Memory B cell (primary cell): ENCODE measurements at regions not wholly inside any gene's neighbourhood (a gene's known extent, or its start where the extent isn't known, plus 50 kb on each side); places are given as distances from the start of the nearest gene placed in this dataset.

Experiments
- ATAC-seq: fragments of 150-1000 bp; cut with Tn5 transposase; 2 replicates; pipeline ENCODE4 v1.10.0; 2021; ENCODE audit warnings: low read depth, mild to moderate bottlenecking, moderate library complexity
- DNase-seq, 2 donors: peaks; one replicate each; pipeline ENCODE4 v3.0.0; 2022; ENCODE audit warnings: low spot score in 2 of 2
- H3K27ac Mint-ChIP-seq: one replicate; pipeline ENCODE4 v1.8.0; 2022; ENCODE audit warnings: mild to moderate bottlenecking, moderate library complexity, mixed read lengths
- H3K27me3 Mint-ChIP-seq: one replicate; pipeline ENCODE4 v1.8.0; 2022; ENCODE audit warnings: mixed read lengths
- H3K36me3 Mint-ChIP-seq: one replicate; pipeline ENCODE4 v1.8.0; 2022; ENCODE audit warnings: mild to moderate bottlenecking, mixed read lengths
- H3K4me1 Mint-ChIP-seq: one replicate; pipeline ENCODE4 v1.8.0; 2022; ENCODE audit warnings: mixed read lengths
- H3K4me3 Mint-ChIP-seq: one replicate; pipeline ENCODE4 v1.8.0; 2022; ENCODE audit warnings: mild to moderate bottlenecking, moderate library complexity, mixed read lengths
- H3K9me3 Mint-ChIP-seq: one replicate; pipeline ENCODE4 v1.8.0; 2022; ENCODE audit warnings: mixed read lengths

DNA sequence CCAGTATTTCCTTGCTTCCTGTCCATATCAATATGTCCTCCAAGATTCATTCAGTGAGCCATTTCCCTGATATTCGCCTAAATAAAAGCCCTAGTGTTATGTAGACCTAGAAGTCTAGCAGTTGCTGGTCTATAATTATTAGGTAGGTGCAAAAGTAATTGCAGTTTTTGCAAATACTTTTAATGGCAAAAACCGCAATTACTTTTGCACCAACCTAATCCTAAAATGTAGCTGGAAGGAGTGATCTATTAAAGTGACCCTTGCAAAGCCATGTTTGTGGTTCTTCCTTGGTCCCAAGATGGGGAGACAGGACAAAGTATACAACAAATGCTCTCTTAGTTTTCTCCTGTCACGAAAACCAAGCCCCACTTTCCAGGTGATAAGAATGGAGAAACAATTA lies 193.0 kb downstream of the IDS start:
- Mint-ChIP-seq H3K36me3 (no peaks in the 10 kb centered on the region), H3K4me3 (no peak overlapping the region), H3K4me1 (no peaks in the 10 kb centered on the region), H3K9me3 (no peaks in the 10 kb centered on the region), H3K27ac (no peak overlapping the region), H3K27me3 (no peaks in the 10 kb centered on the region)
- DNase-seq: no peak
- ATAC-seq: no peak

DNA sequence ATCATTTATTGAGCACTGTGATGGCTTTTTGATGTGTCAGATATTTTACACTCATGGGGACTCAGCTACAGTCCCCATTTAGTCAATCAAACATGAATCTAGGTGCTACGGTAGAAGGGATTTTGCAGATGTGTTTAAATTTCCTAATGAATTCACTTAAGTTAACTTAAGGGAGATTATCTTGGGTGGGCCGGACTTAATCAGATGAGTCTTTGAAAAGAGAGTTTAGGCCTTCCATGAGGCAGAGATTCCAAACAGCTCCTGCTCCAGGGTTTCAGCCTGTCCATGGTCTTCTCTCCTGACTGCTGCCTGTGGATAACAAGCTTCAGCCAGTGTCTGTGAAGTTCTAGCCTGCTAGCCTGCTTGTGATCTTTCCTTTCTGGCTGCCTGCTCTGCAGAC lies 202.4 kb downstream of the IDS start:
- H3K36me3 Mint-ChIP-seq: no peaks in the 10 kb centered on the region
- no peaks in the 10 kb centered on the region for H3K4me1 Mint-ChIP-seq
- H3K27ac Mint-ChIP-seq: no peak overlapping the region
- DNase-seq: no peak
- no peaks in the 10 kb centered on the region for H3K9me3 Mint-ChIP-seq
- no peak overlapping the region for H3K4me3 Mint-ChIP-seq
- H3K27me3 Mint-ChIP-seq: peaks cover 6% of the 10 kb centered on the region
- ATAC-seq: no peak

- H3K9me3 Mint-ChIP-seq: no peaks in the 10 kb centered on the region
- peaks cover 5% of the 10 kb centered on the region for H3K27me3 Mint-ChIP-seq
- ATAC-seq (no peak), DNase-seq (no peak)
- H3K4me3 Mint-ChIP-seq: no peak overlapping the region
- H3K4me1 Mint-ChIP-seq: no peaks in the 10 kb centered on the region
- H3K27ac Mint-ChIP-seq: no peak overlapping the region
- no peaks in the 10 kb centered on the region for H3K36me3 Mint-ChIP-seq
Observed at GRCh38 chrX:149298111-149298510, 207.0 kb downstream of the IDS start.

DNA sequence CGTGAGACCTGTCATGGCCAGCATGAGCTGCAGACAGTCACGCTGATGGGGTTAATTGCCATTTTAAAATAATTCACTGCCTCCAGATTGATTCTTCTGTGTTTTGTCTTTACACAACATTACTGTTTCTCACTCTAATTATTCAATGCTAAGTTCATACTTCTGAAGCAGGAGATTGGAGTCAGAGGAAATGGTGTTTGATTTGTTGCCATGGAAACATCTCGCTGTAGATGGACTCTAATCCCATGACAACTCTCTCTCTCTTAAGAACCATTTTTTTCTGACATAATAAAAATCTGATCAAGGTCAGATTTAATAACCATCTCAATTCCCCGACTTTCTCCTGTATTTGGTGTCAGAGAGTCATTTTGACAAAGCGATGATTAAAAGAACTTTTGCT lies 209.0 kb downstream of the IDS start:
- ATAC-seq: no peak
- Mint-ChIP-seq H3K27me3 (peaks cover 5% of the 10 kb centered on the region), H3K4me1 (no peaks in the 10 kb centered on the region), H3K9me3 (no peaks in the 10 kb centered on the region), H3K27ac (no peak overlapping the region), H3K4me3 (no peak overlapping the region), H3K36me3 (no peaks in the 10 kb centered on the region)
- no peak for DNase-seq

GRCh38 chrX:149286940-149287349 lies 218.2 kb downstream of the IDS start:
- H3K4me1 Mint-ChIP-seq: no peaks in the 10 kb centered on the region
- no peak for ATAC-seq

GRCh38 chrX:149284616-149285015 lies 220.5 kb downstream of the IDS start:
- no peak overlapping the region for H3K4me3 Mint-ChIP-seq
- H3K36me3 Mint-ChIP-seq: no peaks in the 10 kb centered on the region
- no peaks in the 10 kb centered on the region for H3K4me1 Mint-ChIP-seq
- no peaks in the 10 kb centered on the region for H3K27me3 Mint-ChIP-seq
- H3K9me3 Mint-ChIP-seq: no peaks in the 10 kb centered on the region
- DNase-seq: no peak
- no peak overlapping the region for H3K27ac Mint-ChIP-seq
- no peak for ATAC-seq

More at GRCh38 chrX:149286940-149287349, 218.2 kb downstream of the IDS start:
- H3K9me3 Mint-ChIP-seq: no peaks in the 10 kb centered on the region
- no peaks in the 10 kb centered on the region for H3K36me3 Mint-ChIP-seq
- H3K27me3 Mint-ChIP-seq: no peaks in the 10 kb centered on the region
- no peak overlapping the region for H3K27ac Mint-ChIP-seq
- peak; percentile 9 to 24 for DNase-seq
- H3K4me3 Mint-ChIP-seq: no peak overlapping the region

DNA sequence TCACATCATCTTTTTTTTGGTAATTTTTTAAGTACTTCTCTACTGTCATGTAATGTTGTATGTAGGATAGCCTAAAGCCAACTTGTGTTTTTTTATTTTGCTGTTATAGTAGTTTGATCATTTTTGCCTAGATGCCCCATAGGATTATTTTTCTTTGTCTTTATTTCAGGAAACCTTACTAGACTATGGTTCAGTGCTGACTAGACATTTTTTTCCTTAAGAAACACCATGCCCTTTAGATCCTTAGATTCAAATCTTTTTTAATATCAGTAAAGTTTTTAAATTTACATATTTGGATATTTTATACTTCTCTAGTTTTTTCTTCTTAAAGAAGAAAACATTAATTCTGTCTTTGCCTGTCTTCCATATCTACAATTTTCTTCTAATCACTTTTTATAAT lies 221.3 kb downstream of the IDS start:
- no peaks in the 10 kb centered on the region for H3K9me3 Mint-ChIP-seq

DNA sequence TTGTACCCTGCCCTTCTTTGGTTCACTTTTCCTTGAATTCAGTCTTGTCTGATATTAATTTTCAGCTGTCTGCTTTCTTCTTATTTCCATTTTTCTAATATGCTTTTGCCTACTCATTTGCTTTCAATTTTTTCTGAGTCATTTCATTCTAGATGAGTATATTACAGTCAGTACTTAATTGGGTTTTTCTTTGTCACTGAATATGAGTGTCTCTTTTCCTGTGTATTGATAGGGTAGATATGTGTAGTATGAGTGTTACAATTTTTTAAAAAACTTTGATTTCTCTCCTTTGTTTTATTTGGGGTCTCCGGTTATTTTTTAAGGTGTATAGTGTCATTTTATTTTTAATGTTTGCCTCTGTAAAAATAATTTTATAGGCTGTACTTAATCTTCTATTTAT lies 222.2 kb downstream of the IDS start:
- no peak for ATAC-seq
- H3K27me3 Mint-ChIP-seq: no peaks in the 10 kb centered on the region
- no peak overlapping the region for H3K4me3 Mint-ChIP-seq
- DNase-seq: no peak
- no peaks in the 10 kb centered on the region for H3K9me3 Mint-ChIP-seq
- no peaks in the 10 kb centered on the region for H3K4me1 Mint-ChIP-seq
- no peaks in the 10 kb centered on the region for H3K36me3 Mint-ChIP-seq
- H3K27ac Mint-ChIP-seq: no peak overlapping the region

More for the DNA sequence above, 221.3 kb downstream of the IDS start:
- H3K36me3 Mint-ChIP-seq: no peaks in the 10 kb centered on the region
- DNase-seq: no peak
- no peak overlapping the region for H3K4me3 Mint-ChIP-seq
- no peaks in the 10 kb centered on the region for H3K27me3 Mint-ChIP-seq
- no peak for ATAC-seq
- no peaks in the 10 kb centered on the region for H3K4me1 Mint-ChIP-seq
- H3K27ac Mint-ChIP-seq: peak overlapping the region; percentile 26

GRCh38 chrX:149280011-149280410 lies 225.1 kb downstream of the IDS start:
- no peaks in the 10 kb centered on the region for H3K36me3 Mint-ChIP-seq
- H3K9me3 Mint-ChIP-seq: no peaks in the 10 kb centered on the region
- DNase-seq (no peak), ATAC-seq (no peak)
- no peak overlapping the region for H3K27ac Mint-ChIP-seq
- H3K4me3 Mint-ChIP-seq: no peak overlapping the region
- no peaks in the 10 kb centered on the region for H3K27me3 Mint-ChIP-seq
- H3K4me1 Mint-ChIP-seq: no peaks in the 10 kb centered on the region

- H3K9me3 Mint-ChIP-seq: no peaks in the 10 kb centered on the region
- peaks cover 4% of the 10 kb centered on the region for H3K27me3 Mint-ChIP-seq
- H3K4me3 Mint-ChIP-seq: no peak overlapping the region
- H3K36me3 Mint-ChIP-seq: no peaks in the 10 kb centered on the region
- no peak overlapping the region for H3K27ac Mint-ChIP-seq
- no peak for ATAC-seq
- peaks cover 2% of the 10 kb centered on the region for H3K4me1 Mint-ChIP-seq
- no peak for DNase-seq
Observed at GRCh38 chrX:149275836-149276235, 229.3 kb downstream of the IDS start.

- Mint-ChIP-seq H3K27ac (no peak overlapping the region), H3K4me3 (no peak overlapping the region), H3K9me3 (no peaks in the 10 kb centered on the region), H3K36me3 (no peaks in the 10 kb centered on the region), H3K27me3 (peaks cover 4% of the 10 kb centered on the region), H3K4me1 (peaks cover 2% of the 10 kb centered on the region)
- ATAC-seq: no peak
- DNase-seq: no peak
Observed at GRCh38 chrX:149274516-149275105, 230.5 kb downstream of the IDS start.

DNA sequence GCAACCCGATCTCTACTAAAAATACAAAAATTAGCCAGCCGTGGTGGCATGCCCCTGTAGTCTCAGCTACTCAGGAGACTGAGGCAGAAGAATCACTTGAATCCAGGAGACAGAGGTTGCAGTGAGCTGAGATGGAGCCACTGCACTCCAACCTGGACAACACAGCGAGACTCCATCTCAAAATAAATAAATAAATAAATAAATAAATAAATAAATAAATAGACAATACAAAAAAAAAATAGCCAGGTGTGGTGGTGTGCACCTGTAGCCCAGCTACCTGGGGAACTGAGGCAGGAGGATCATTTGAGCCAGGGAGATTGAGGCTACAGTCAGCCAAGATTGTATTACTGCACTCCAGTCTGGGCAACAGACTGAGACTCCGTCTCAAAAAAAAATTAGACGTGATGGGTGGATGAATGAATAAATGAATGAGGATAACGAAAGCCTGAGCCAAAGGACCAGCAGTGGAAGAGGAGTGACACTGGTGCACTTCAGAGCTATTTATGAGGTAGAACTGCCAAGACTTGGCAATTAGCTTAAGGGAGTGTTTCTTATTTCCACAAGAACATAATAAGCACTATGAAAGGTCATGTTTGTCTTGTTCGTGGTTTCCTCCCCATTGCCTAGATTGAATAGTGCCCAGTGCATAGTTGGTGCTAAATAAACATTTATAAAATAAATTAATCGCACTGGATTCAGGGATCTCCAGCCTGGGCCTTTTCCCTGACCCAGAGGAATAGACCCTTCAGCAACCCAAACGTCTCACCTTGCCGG lies 232.2 kb downstream of the IDS start:
- peaks cover 2% of the 10 kb centered on the region for H3K4me1 Mint-ChIP-seq
- H3K36me3 Mint-ChIP-seq: no peaks in the 10 kb centered on the region
- H3K27me3 Mint-ChIP-seq: peaks cover 6% of the 10 kb centered on the region
- DNase-seq: no peak
- H3K9me3 Mint-ChIP-seq: no peaks in the 10 kb centered on the region
- ATAC-seq: no peak
- H3K27ac Mint-ChIP-seq: no peak overlapping the region
- no peak overlapping the region for H3K4me3 Mint-ChIP-seq

DNA sequence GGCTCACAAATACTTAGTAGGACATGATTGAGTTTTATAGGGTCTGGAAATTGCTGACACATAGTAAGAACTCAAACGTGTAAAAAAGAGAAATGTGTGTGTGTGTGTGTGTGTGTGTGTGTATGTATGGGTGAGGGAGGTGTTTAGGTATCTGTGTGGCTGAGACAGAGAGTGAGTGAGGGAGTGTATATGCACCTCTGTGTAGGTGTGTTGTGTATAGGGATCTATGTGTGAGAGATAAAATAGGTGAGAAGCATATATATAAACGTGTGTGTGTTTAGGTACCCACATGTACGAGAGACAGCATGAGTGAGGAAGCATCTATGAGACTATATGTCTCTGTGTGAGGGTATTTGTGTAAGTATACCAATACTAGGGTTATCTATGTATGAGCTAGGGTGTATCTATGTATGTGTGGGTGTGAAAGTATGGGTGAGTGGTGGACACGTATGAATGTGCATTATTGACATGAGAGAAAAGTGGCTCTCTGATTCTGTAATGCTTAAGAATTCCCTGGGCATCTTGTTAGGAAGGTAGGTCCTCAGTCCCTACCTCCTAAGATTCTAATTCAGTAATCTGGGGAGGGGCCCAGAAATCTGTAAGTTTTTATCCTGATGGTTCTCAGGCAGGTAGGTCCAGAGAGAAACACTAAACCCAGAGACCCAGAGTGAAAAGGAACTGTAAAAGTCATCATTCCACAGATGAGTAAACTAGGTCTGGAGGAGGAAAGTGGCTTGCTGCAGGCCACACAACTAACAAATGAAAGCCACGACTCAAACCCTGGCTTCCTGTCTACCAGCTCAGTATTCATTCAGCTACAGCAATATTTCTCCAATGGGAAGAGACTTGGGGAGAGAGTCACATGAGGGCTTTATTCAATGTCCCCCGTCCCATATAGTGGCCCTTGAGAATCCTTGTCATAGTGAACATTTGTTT lies 237.0 kb downstream of the IDS start:
- ATAC-seq (no peak), DNase-seq (no peak)
- Mint-ChIP-seq H3K36me3 (no peaks in the 10 kb centered on the region), H3K4me3 (no peak overlapping the region), H3K4me1 (peaks cover 2% of the 10 kb centered on the region), H3K27me3 (peaks cover 7% of the 10 kb centered on the region), H3K9me3 (no peaks in the 10 kb centered on the region), H3K27ac (no peak overlapping the region)

DNA sequence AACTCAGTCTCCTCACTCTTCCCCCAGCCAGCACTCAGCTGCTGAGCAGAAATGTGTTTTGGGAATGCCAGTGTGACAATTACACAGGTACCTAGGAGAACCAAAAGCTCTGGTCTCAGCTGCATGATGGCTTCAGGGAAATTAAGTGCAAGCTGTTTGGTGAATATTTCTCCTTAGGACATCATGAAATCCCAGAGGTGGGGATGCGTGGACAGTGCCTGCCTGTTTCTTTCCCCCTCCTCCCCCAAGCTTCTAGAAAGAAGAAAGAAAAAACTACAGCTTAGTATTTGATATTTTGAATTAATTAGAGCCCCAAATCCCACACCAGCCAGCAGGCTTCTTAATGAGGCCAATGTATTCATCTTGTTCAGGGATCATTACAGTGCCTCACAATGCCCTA lies 243.0 kb downstream of the IDS start:
- Mint-ChIP-seq H3K27me3 (peaks cover 5% of the 10 kb centered on the region), H3K4me1 (no peaks in the 10 kb centered on the region), H3K36me3 (no peaks in the 10 kb centered on the region), H3K9me3 (no peaks in the 10 kb centered on the region), H3K4me3 (no peak overlapping the region), H3K27ac (no peak overlapping the region)
- DNase-seq (no peak), ATAC-seq (no peak)
